RWPE2 (cell line): ENCODE measurements at regions not wholly inside any gene's neighbourhood (a gene's known extent, or its start where the extent isn't known, plus 50 kb on each side); places are given as distances from the start of the nearest gene placed in this dataset.

Experiments used
- ATAC-seq: fragments of 200-7000 bp; cut with Tn5 transposase; 3 replicates; pipeline ENCODE4 v1.9.1; 2021; ENCODE audit warnings: low read depth
- DNase-seq: peaks from one replicate; pipeline ENCODE4 v3.0.0-alpha.2; 2020; ENCODE audit warnings: low spot score
- H3K27ac ChIP-seq: fragments of 450-650 bp; 2 replicates; pipeline ENCODE4 v1.5.1; 2017; ENCODE audit warnings: mild to moderate bottlenecking; ENCODE audit not compliant: poor library complexity, severe bottlenecking
- H3K27me3 ChIP-seq: fragments of 250-450 bp; sonication (Bioruptor Pico); 2 replicates; pipeline ENCODE4 v1.5.1; 2021; ENCODE audit warnings: mild to moderate bottlenecking, moderate library complexity; ENCODE audit not compliant: insufficient read depth, poor library complexity, severe bottlenecking
- H3K36me3 ChIP-seq: fragments of 250-450 bp; sonication (Bioruptor Pico); 2 replicates; pipeline ENCODE4 v1.5.1; 2020; ENCODE audit warnings: low read depth, mild to moderate bottlenecking, moderate library complexity
- H3K4me1 ChIP-seq: fragments of 250-450 bp; sonication (Bioruptor Pico); 2 replicates; pipeline ENCODE4 v1.5.1; 2021; ENCODE audit warnings: mild to moderate bottlenecking, moderate library complexity; ENCODE audit not compliant: insufficient read depth, poor library complexity, severe bottlenecking
- H3K4me3 ChIP-seq: fragments of 250-450 bp; sonication (Bioruptor Pico); 2 replicates; pipeline ENCODE4 v1.5.1; 2021; ENCODE audit warnings: mild to moderate bottlenecking, moderate library complexity; ENCODE audit not compliant: severe bottlenecking
- H3K9me3 ChIP-seq: fragments of 250-450 bp; sonication (Bioruptor Pico); 2 replicates; pipeline ENCODE4 v1.5.1; 2021; ENCODE audit warnings: mild to moderate bottlenecking, moderate library complexity; ENCODE audit not compliant: severe bottlenecking
- TF ChIP-seq, protein P1 (sequence below): fragments of 450-650 bp; IDR thresholded peaks from one replicate; pipeline ENCODE4 v1.5.1; 2017; ENCODE audit warnings: mild to moderate bottlenecking, moderate library complexity; ENCODE audit not compliant: poor library complexity, severe bottlenecking

DNA sequence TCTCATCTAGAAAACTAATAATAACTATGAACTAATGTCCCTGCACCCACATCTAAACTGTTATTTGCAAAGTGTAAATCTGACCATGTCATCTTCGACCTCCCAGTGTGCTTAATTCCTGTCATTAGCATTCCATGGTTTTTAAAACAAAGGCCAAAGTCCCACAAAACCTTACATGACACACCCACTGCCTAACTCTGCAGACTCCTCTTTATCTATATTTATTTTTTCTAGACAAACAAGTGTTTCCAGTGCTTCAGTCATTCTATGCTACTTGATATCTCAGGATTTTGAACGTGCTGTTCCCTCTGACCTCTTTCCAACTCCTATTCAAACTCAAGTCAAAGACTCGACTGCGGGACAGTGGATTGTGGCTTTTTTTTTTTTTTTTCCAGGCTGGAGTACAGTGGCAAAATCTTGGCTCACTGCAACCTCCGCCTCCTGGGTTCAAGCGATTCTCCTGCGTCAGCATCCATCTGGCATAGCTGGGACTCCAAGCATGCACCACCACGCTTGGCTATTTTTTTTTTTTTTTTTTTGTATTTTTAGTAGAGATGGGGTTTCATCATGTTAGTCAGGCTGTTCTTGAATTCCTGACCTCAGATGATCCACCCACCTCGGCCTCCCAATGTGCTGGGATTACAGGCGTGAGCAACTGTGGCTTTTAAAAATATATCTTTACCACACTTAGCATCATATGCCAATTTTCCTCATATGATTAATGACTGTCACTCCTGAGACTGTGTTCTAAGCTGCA is 1511.0 kb downstream of the ARAP2 start:
- Histone ChIP-seq H3K4me3 (no peak overlapping the region), H3K27me3 (no peaks in the 10 kb centered on the region), H3K9me3 (no peaks in the 10 kb centered on the region), H3K36me3 (no peaks in the 10 kb centered on the region), H3K4me1 (no peaks in the 10 kb centered on the region), H3K27ac (no peak overlapping the region)
- TF ChIP-seq, protein P1, sequence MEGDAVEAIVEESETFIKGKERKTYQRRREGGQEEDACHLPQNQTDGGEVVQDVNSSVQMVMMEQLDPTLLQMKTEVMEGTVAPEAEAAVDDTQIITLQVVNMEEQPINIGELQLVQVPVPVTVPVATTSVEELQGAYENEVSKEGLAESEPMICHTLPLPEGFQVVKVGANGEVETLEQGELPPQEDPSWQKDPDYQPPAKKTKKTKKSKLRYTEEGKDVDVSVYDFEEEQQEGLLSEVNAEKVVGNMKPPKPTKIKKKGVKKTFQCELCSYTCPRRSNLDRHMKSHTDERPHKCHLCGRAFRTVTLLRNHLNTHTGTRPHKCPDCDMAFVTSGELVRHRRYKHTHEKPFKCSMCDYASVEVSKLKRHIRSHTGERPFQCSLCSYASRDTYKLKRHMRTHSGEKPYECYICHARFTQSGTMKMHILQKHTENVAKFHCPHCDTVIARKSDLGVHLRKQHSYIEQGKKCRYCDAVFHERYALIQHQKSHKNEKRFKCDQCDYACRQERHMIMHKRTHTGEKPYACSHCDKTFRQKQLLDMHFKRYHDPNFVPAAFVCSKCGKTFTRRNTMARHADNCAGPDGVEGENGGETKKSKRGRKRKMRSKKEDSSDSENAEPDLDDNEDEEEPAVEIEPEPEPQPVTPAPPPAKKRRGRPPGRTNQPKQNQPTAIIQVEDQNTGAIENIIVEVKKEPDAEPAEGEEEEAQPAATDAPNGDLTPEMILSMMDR: no peak
- no peak for DNase-seq
- ATAC-seq: no peak

DNA sequence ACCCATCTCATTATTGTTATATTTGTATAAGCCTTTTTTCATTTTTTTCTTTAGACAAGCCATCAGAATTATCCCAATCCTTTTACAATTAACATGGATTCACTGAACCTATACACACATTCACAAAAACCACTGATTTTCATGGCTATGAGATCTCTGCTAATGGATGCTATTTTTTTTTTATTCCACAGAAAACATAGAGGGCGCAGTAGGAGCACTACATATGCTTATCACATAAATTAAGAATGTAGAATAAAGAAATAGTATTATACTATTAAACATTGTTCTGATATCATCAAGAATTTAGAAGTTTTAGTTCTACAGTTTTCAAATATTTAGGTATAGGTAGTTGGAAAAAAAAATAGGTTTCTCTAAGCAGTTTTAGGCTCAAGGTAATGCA is 1477.4 kb downstream of the ARAP2 start:
- ATAC-seq: no peak
- Histone ChIP-seq H3K27ac (no peak overlapping the region), H3K4me1 (no peaks in the 10 kb centered on the region), H3K4me3 (no peak overlapping the region), H3K27me3 (no peaks in the 10 kb centered on the region), H3K36me3 (no peaks in the 10 kb centered on the region), H3K9me3 (no peaks in the 10 kb centered on the region)
- DNase-seq: no peak
- TF ChIP-seq, protein P1: no peak

GRCh38 chr4:34767407-34767806 is 1476.9 kb downstream of the ARAP2 start:
- H3K27me3 ChIP-seq: no peaks in the 10 kb centered on the region
- no peak overlapping the region for H3K4me3 ChIP-seq
- ATAC-seq (no peak), DNase-seq (no peak)
- no peak overlapping the region for H3K27ac ChIP-seq
- no peaks in the 10 kb centered on the region for H3K36me3 ChIP-seq
- TF ChIP-seq, protein P1: no peak
- H3K4me1 ChIP-seq: no peaks in the 10 kb centered on the region
- no peaks in the 10 kb centered on the region for H3K9me3 ChIP-seq

GRCh38 chr4:34771632-34772031 is 1472.7 kb downstream of the ARAP2 start:
- H3K36me3 ChIP-seq: no peaks in the 10 kb centered on the region
- no peak overlapping the region for H3K27ac ChIP-seq
- no peaks in the 10 kb centered on the region for H3K4me1 ChIP-seq
- H3K9me3 ChIP-seq: no peaks in the 10 kb centered on the region
- no peak for ATAC-seq
- H3K27me3 ChIP-seq: no peaks in the 10 kb centered on the region
- H3K4me3 ChIP-seq: no peak overlapping the region
- TF ChIP-seq, protein P1: no peak
- no peak for DNase-seq

DNA sequence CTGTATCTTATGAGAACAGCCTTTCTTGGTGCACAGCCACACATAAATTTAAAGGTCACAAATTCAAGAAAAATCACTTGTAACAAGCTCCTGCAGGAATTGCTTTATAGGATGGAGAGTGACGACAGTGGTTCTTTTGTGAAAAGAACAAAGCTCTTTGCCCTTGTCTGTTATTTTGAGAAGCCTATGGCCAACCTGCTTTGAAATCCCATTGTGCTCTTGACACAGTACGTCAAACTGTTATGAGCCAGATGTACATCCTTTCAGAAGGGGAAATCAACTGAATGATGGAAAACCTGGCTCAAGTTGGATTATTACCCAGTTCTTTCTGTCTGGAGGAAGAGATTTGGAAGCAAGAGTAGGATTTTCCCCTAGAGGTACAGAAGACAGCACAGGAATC is 1454.2 kb downstream of the ARAP2 start:
- DNase-seq (no peak), ATAC-seq (no peak)
- no peaks in the 10 kb centered on the region for H3K9me3 ChIP-seq
- H3K4me1 ChIP-seq: no peaks in the 10 kb centered on the region
- no peaks in the 10 kb centered on the region for H3K36me3 ChIP-seq
- no peak overlapping the region for H3K4me3 ChIP-seq
- no peak overlapping the region for H3K27ac ChIP-seq
- TF ChIP-seq, protein P1: no peak
- H3K27me3 ChIP-seq: no peaks in the 10 kb centered on the region
